Fibroblast of villous mesenchyme (primary cell): ENCODE measurements at regions not wholly inside any gene's neighbourhood (a gene's known extent, or its start where the extent isn't known, plus 50 kb on each side); places are given as distances from the start of the nearest gene placed in this dataset.
A peak's percentile ranks its signal among the peaks of the same experiment; 100 is the strongest.

ENCODE experiments used
- DNase-seq: peaks from one replicate; pipeline ENCODE4 v3.0.0-alpha.2; 2010; ENCODE audit warnings: low read depth
- H3K4me3 ChIP-seq: 2 replicates; pipeline ENCODE4 v1.5.1; 2011; ENCODE audit warnings: low read depth, mild to moderate bottlenecking, low read length
- CTCF ChIP-seq: IDR thresholded peaks from 2 replicates; pipeline ENCODE4 v1.5.1; 2012; ENCODE audit warnings: low read depth, mild to moderate bottlenecking, low read length; ENCODE audit not compliant: insufficient read depth

DNA sequence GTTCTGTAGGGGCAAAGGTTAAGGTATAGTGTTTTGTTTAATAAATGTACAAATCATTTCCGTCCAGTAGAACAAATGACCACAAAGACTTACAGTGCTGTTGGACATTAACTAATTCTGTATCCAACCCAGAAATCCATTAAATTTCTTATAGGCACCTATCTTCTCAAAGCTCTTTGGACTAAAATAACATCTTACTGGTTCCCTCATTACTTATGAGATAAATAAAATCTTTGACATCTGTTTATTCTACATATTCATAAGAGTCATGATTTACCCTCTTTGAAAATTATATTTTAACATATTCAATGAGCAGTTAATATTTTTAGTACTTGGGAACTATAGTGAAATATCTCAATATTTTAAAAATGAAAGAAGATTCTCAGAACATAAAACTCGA is 102.7 kb upstream of the G2E3 start:
- no peak for TF ChIP-seq CTCF
- DNase-seq: no peak
- no peak overlapping the region for H3K4me3 ChIP-seq

GRCh38 chr14:30462358-30462757 is 96.6 kb upstream of the G2E3 start:
- no peak overlapping the region for H3K4me3 ChIP-seq
- no peak for DNase-seq
- no peak for TF ChIP-seq CTCF

DNA sequence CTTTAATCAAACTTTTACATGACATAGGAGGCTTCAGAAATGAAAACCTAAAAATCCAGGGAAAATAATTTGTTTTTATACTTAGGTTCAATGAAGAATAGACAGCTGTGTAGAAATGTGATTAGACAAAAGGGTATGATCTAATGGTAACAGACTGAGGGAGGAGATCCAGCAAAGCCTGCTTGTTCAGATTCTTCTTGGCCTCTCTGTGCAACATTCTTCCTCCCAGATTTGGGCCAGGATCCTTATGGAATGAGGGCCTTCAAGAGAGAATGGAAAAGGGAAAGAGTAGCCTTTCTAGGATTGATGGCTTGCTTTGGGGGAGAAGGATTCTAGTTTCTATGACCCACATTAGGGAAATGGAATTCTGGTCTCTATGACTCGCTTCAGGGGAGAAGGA is 94.5 kb upstream of the G2E3 start:
- H3K4me3 ChIP-seq: no peak overlapping the region
- TF ChIP-seq CTCF: no peak
- no peak for DNase-seq

GRCh38 chr14:30468354-30468753 is 90.6 kb upstream of the G2E3 start:
- no peak overlapping the region for H3K4me3 ChIP-seq
- no peak for DNase-seq
- TF ChIP-seq CTCF: no peak

GRCh38 chr14:30471980-30472379 is 87.0 kb upstream of the G2E3 start:
- H3K4me3 ChIP-seq: no peak overlapping the region
- TF ChIP-seq CTCF: no peak
- no peak for DNase-seq

- peak overlapping the region; percentile 55 for H3K4me3 ChIP-seq
- peak; percentile 3 for DNase-seq
Measured at GRCh38 chr14:30473846-30474696, 84.9 kb upstream of the G2E3 start.

- no peak for DNase-seq
- no peak overlapping the region for H3K4me3 ChIP-seq
- TF ChIP-seq CTCF: no peak
Measured at GRCh38 chr14:30482276-30482675, 76.7 kb upstream of the G2E3 start.
